ENCODE measurements at regions not wholly inside any gene's neighbourhood (a gene's known extent, or its start where the extent isn't known, plus 50 kb on each side); places are given as distances from the start of the nearest gene placed in this dataset.

DNA sequence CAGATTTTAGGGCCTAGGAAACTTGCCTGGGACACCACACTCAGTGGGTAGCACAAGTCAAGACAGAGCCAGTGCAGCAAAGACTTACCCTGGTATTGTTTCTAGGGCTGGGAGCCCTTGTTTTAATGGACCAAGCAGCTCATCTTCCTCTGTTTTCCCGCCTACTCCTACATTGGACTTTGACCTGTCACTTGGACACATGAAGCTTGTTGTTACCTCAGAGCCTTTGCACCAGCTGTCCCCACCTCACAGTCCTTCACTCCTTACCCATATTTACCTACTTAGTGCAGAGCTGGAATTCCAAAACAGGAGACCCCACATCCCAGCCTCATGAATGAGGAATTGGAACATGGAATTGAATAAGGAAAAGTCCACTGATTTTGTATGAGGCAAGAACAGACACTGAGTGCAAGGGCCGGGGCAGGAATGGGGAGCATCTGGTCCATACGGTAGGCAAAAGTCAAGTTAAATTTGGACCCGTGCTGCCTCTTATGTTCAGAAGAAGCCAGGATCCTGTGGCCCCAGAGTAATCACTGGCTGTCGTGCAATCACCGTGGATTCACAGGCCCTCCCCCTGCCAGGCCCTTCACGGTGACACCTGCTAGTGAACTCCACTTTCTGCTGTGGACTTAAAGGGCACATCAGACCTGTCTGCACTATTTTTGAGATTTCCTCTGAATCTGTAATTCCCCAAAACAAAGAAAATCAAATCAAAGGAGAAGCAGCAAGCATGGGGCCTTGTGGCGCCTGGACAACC lies 236.9 kb upstream of the PMEPA1 start:
- Mint-ChIP-seq H3K4me1 (no peaks in the 10 kb centered on the region), H3K4me3 (no peak overlapping the region), H3K27ac (no peak overlapping the region), H3K27me3 (no peaks in the 10 kb centered on the region), H3K36me3 (no peaks in the 10 kb centered on the region), H3K9me3 (peaks cover 0 to 4% (median 0%) of the 10 kb centered on the region in 7 donors)
- Histone ChIP-seq H3K4me1 (ENCODE audit: control insufficient read depth, insufficient read depth, low read length, poor library complexity, severe bottlenecking) (no peaks in the 10 kb centered on the region), H3K36me3 (ENCODE audit: control insufficient read depth, insufficient read depth, low read length) (no peaks in the 10 kb centered on the region), H3K4me3 (ENCODE audit: low read depth, low read length) (no peak overlapping the region), H3K27me3 (ENCODE audit: control insufficient read depth, insufficient read depth, low read length) (no peaks in the 10 kb centered on the region), H3K27ac (ENCODE audit: insufficient read depth, low read length, poor library complexity, severe bottlenecking) (no peak overlapping the region), H3K9me3 (ENCODE audit: control insufficient read depth in 2 of 2, low read length in 2 of 2) (no peaks in the 10 kb centered on the region)
- DNase-seq (no peak), ATAC-seq (ENCODE audit: low read depth in 2 of 2) (no peak)

DNA sequence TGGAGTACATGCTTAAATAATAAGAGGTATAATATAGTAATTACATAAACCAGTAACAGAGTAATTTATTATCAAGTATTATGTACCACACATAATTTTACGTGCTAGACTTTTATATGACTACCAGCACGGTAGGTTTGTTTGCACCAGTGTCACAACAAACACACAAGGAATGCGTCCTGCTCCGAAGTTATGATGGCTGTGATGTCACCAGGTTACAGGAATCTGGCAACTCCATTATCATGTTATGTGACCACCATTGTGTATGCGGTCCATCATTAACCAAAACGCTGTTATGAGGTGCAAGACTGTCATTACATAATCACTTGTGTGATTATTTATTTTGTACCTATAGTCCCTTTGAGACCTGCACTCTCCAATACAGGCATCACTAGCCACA lies 235.2 kb upstream of the PMEPA1 start:
- H3K27ac Mint-ChIP-seq: no peak overlapping the region
- ATAC-seq (ENCODE audit: low read depth in 2 of 2) (no peak), DNase-seq (no peak)
- Histone ChIP-seq H3K9me3 (ENCODE audit: control insufficient read depth in 2 of 2, low read length in 2 of 2) (no peaks in the 10 kb centered on the region), H3K4me3 (ENCODE audit: low read depth, low read length) (no peak overlapping the region), H3K36me3 (ENCODE audit: control insufficient read depth, insufficient read depth, low read length) (no peaks in the 10 kb centered on the region), H3K27me3 (ENCODE audit: control insufficient read depth, insufficient read depth, low read length) (no peaks in the 10 kb centered on the region), H3K27ac (ENCODE audit: insufficient read depth, low read length, poor library complexity, severe bottlenecking) (no peak overlapping the region), H3K4me1 (ENCODE audit: control insufficient read depth, insufficient read depth, low read length, poor library complexity, severe bottlenecking) (no peaks in the 10 kb centered on the region)
- H3K4me1 Mint-ChIP-seq: no peaks in the 10 kb centered on the region
- H3K27me3 Mint-ChIP-seq: no peaks in the 10 kb centered on the region
- no peaks in the 10 kb centered on the region for H3K36me3 Mint-ChIP-seq
- H3K4me3 Mint-ChIP-seq: no peak overlapping the region
- peaks cover 0 to 3% (median 0%) of the 10 kb centered on the region in 7 donors for H3K9me3 Mint-ChIP-seq

GRCh38 chr20:57943950-57944349 lies 234.1 kb upstream of the PMEPA1 start:
- Histone ChIP-seq H3K36me3 (ENCODE audit: control insufficient read depth, insufficient read depth, low read length) (no peaks in the 10 kb centered on the region), H3K27ac (ENCODE audit: insufficient read depth, low read length, poor library complexity, severe bottlenecking) (no peak overlapping the region), H3K4me3 (ENCODE audit: low read depth, low read length) (no peak overlapping the region), H3K27me3 (ENCODE audit: control insufficient read depth, insufficient read depth, low read length) (no peaks in the 10 kb centered on the region), H3K9me3 (ENCODE audit: control insufficient read depth in 2 of 2, low read length in 2 of 2) (no peaks in the 10 kb centered on the region), H3K4me1 (ENCODE audit: control insufficient read depth, insufficient read depth, low read length, poor library complexity, severe bottlenecking) (no peaks in the 10 kb centered on the region)
- no peaks in the 10 kb centered on the region for H3K36me3 Mint-ChIP-seq
- no peak overlapping the region for H3K27ac Mint-ChIP-seq
- ATAC-seq (ENCODE audit: low read depth in 2 of 2): no peak
- no peak for DNase-seq
- peaks cover 0 to 3% (median 0%) of the 10 kb centered on the region in 7 donors for H3K9me3 Mint-ChIP-seq
- H3K4me1 Mint-ChIP-seq: no peaks in the 10 kb centered on the region
- H3K4me3 Mint-ChIP-seq: no peak overlapping the region
- no peaks in the 10 kb centered on the region for H3K27me3 Mint-ChIP-seq

- no peak overlapping the region for H3K27ac ChIP-seq (ENCODE audit: insufficient read depth, low read length, poor library complexity, severe bottlenecking)
- no peak overlapping the region for H3K4me3 ChIP-seq (ENCODE audit: low read depth, low read length)
- Mint-ChIP-seq H3K9me3 (peaks cover 0 to 2% (median 0%) of the 10 kb centered on the region in 7 donors), H3K27ac (no peak overlapping the region), H3K4me1 (no peaks in the 10 kb centered on the region), H3K27me3 (no peaks in the 10 kb centered on the region), H3K36me3 (no peaks in the 10 kb centered on the region), H3K4me3 (no peak overlapping the region)
- DNase-seq (no peak), ATAC-seq (ENCODE audit: low read depth in 2 of 2) (no peak)
- no peaks in the 10 kb centered on the region for H3K36me3 ChIP-seq (ENCODE audit: control insufficient read depth, insufficient read depth, low read length)
- H3K27me3 ChIP-seq (ENCODE audit: control insufficient read depth, insufficient read depth, low read length): no peaks in the 10 kb centered on the region
- H3K4me1 ChIP-seq (ENCODE audit: control insufficient read depth, insufficient read depth, low read length, poor library complexity, severe bottlenecking): no peaks in the 10 kb centered on the region
- no peaks in the 10 kb centered on the region for H3K9me3 ChIP-seq (ENCODE audit: control insufficient read depth in 2 of 2, low read length in 2 of 2)
Measured at GRCh38 chr20:57943291-57943690, 233.5 kb upstream of the PMEPA1 start.

- Histone ChIP-seq H3K27ac (ENCODE audit: insufficient read depth, low read length, poor library complexity, severe bottlenecking) (no peak overlapping the region), H3K36me3 (ENCODE audit: control insufficient read depth, insufficient read depth, low read length) (no peaks in the 10 kb centered on the region), H3K4me1 (ENCODE audit: control insufficient read depth, insufficient read depth, low read length, poor library complexity, severe bottlenecking) (no peaks in the 10 kb centered on the region), H3K27me3 (ENCODE audit: control insufficient read depth, insufficient read depth, low read length) (no peaks in the 10 kb centered on the region), H3K4me3 (ENCODE audit: low read depth, low read length) (no peak overlapping the region), H3K9me3 (ENCODE audit: control insufficient read depth in 2 of 2, low read length in 2 of 2) (no peaks in the 10 kb centered on the region)
- ATAC-seq (ENCODE audit: low read depth in 2 of 2) (no peak), DNase-seq (no peak)
- no peak overlapping the region for H3K27ac Mint-ChIP-seq
- peaks cover 4% of the 10 kb centered on the region for H3K27me3 Mint-ChIP-seq
- H3K9me3 Mint-ChIP-seq: peaks cover 0 to 3% (median 0%) of the 10 kb centered on the region in 7 donors
- no peak overlapping the region for H3K4me3 Mint-ChIP-seq
- no peaks in the 10 kb centered on the region for H3K36me3 Mint-ChIP-seq
- no peaks in the 10 kb centered on the region for H3K4me1 Mint-ChIP-seq
Measured at GRCh38 chr20:57941604-57942381, 232.0 kb upstream of the PMEPA1 start.

- H3K9me3 ChIP-seq (ENCODE audit: control insufficient read depth in 2 of 2, low read length in 2 of 2): no peaks in the 10 kb centered on the region
- no peaks in the 10 kb centered on the region for H3K36me3 Mint-ChIP-seq
- no peak overlapping the region for H3K27ac Mint-ChIP-seq
- no peak overlapping the region for H3K4me3 Mint-ChIP-seq
- no peaks in the 10 kb centered on the region for H3K4me1 ChIP-seq (ENCODE audit: control insufficient read depth, insufficient read depth, low read length, poor library complexity, severe bottlenecking)
- peaks cover 0 to 3% (median 0%) of the 10 kb centered on the region in 7 donors for H3K9me3 Mint-ChIP-seq
- H3K36me3 ChIP-seq (ENCODE audit: control insufficient read depth, insufficient read depth, low read length): no peaks in the 10 kb centered on the region
- no peak overlapping the region for H3K4me3 ChIP-seq (ENCODE audit: low read depth, low read length)
- no peaks in the 10 kb centered on the region for H3K27me3 ChIP-seq (ENCODE audit: control insufficient read depth, insufficient read depth, low read length)
- H3K27me3 Mint-ChIP-seq: peaks cover 4% of the 10 kb centered on the region
- ATAC-seq (ENCODE audit: low read depth in 2 of 2): no peak
- no peak overlapping the region for H3K27ac ChIP-seq (ENCODE audit: insufficient read depth, low read length, poor library complexity, severe bottlenecking)
- DNase-seq: no peak
- no peaks in the 10 kb centered on the region for H3K4me1 Mint-ChIP-seq
Measured at GRCh38 chr20:57940868-57941522, 231.2 kb upstream of the PMEPA1 start.

DNA sequence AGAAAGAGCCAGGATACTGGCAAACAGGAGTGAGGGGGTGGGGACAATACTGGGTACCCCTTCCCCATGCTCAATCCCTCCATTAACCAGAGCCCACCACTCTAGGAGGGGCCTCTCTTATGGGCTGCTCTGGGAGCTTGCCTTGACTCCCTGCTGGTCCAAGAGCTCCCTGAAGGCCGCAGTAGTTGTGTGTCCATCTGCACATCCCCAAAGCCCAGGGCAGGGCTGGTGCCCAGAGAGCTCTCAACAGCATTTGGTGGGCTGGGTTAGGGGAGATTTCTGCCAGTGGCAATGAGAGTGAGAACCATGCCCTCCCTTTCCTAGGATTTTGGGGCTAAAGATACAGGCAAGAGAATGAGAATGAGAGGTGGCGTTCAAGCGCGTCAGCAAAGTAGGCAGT lies 230.6 kb upstream of the PMEPA1 start:
- DNase-seq (no peak), ATAC-seq (ENCODE audit: low read depth in 2 of 2) (no peak)
- Mint-ChIP-seq H3K9me3 (peaks cover 0 to 2% (median 0%) of the 10 kb centered on the region in 7 donors), H3K4me3 (no peak overlapping the region), H3K36me3 (no peaks in the 10 kb centered on the region), H3K4me1 (no peaks in the 10 kb centered on the region), H3K27me3 (peaks cover 4% of the 10 kb centered on the region), H3K27ac (no peak overlapping the region)
- Histone ChIP-seq H3K36me3 (ENCODE audit: control insufficient read depth, insufficient read depth, low read length) (no peaks in the 10 kb centered on the region), H3K9me3 (ENCODE audit: control insufficient read depth in 2 of 2, low read length in 2 of 2) (no peaks in the 10 kb centered on the region), H3K27ac (ENCODE audit: insufficient read depth, low read length, poor library complexity, severe bottlenecking) (no peak overlapping the region), H3K27me3 (ENCODE audit: control insufficient read depth, insufficient read depth, low read length) (no peaks in the 10 kb centered on the region), H3K4me3 (ENCODE audit: low read depth, low read length) (no peak overlapping the region), H3K4me1 (ENCODE audit: control insufficient read depth, insufficient read depth, low read length, poor library complexity, severe bottlenecking) (no peaks in the 10 kb centered on the region)

Data from CD4-positive, CD25-positive, alpha-beta regulatory T cell (primary cell).